Spleen (tissue), 11 donors: ENCODE measurements at regions not wholly inside any gene's neighbourhood (a gene's known extent, or its start where the extent isn't known, plus 50 kb on each side); places are given as distances from the start of the nearest gene placed in this dataset.

Experiments used
- DNase-seq: peaks from one replicate; pipeline ENCODE4 v3.0.0-alpha.2; 2020
- H3K27ac ChIP-seq, 8 donors: fragments of 200-600 bp; sonication (generic) in 7 of 8; 1 replicate in 4 of 8; 2 replicates in 4 of 8; pipeline versions ENCODE4 v1.5.0 to v1.8.0; 2016 to 2021; ENCODE audit warnings: inconsistent platforms in 4 of 8, mild to moderate bottlenecking in 4 of 8, moderate library complexity in 1 of 8
- H3K27me3 ChIP-seq, 7 donors: fragments of 200-600 bp; sonication (generic) in 6 of 7; replicated peaks in 1 of 7; 1 replicate in 4 of 7; 2 replicates in 3 of 7; pipeline versions ENCODE4 v1.5.0 to v1.8.0; 2016 to 2021; ENCODE audit warnings: inconsistent platforms in 3 of 7, mild to moderate bottlenecking in 1 of 7
- H3K36me3 ChIP-seq, 6 donors: fragments of 200-600 bp; sonication (generic) in 5 of 6; 1 replicate in 4 of 6; 2 replicates in 2 of 6; pipeline versions ENCODE4 v1.5.0 to v1.8.0; 2016 to 2021; ENCODE audit warnings: inconsistent platforms in 2 of 6
- H3K4me1 ChIP-seq, 6 donors: fragments of 200-600 bp; sonication (generic) in 5 of 6; 1 replicate in 3 of 6; 2 replicates in 3 of 6; pipeline versions ENCODE4 v1.5.0 to v1.8.0; 2016 to 2021; ENCODE audit warnings: inconsistent platforms in 3 of 6
- H3K4me3 ChIP-seq, 8 donors: fragments of 200-600 bp; sonication (generic) in 7 of 8; 1 replicate in 4 of 8; 2 replicates in 4 of 8; pipeline versions ENCODE4 v1.5.0 to v1.8.0; 2016 to 2021; ENCODE audit warnings: inconsistent platforms in 4 of 8, mild to moderate bottlenecking in 4 of 8, moderate library complexity in 2 of 8
- H3K9me3 ChIP-seq, 8 donors: fragments of 200-600 bp; sonication (generic) in 7 of 8; 1 replicate in 4 of 8; 2 replicates in 4 of 8; pipeline versions ENCODE4 v1.5.0 to v1.8.0; 2016 to 2021; ENCODE audit warnings: inconsistent platforms in 4 of 8
- POLR2A ChIP-seq, 3 donors: fragments of 450-650 bp; IDR thresholded peaks; one replicate each; pipeline ENCODE4 v1.5.1; 2017; ENCODE audit warnings: antibody characterized with exemption in 3 of 3, mild to moderate bottlenecking in 1 of 3
- POLR2AphosphoS5 ChIP-seq, 3 donors: sonication (generic); formaldehyde crosslinking; IDR thresholded peaks; one replicate each; pipeline ENCODE4 v1.5.1; 2017; ENCODE audit warnings: antibody characterized with exemption in 3 of 3
- WGBS, 5 donors: extraction: QIAGEN DNeasy Blood & Tissue Kit in 3 of 5; methylation state at CpG; one replicate each; pipeline versions ENCODE4 v1.1.5 to v1.1.7; 2013 to 2018; 5-methylcytosine and 5-hydroxymethylcytosine counted together
- intact Hi-C: fragments of 100-400 bp; cut with DNase I; formaldehyde crosslinking; loops from one replicate; pipeline ENCODE4 v1.15.0; 2023; ENCODE audit warnings: low total_unique reads
- TF ChIP-seq, protein P1 (sequence below), 11 experiments: fragments of 200-600 bp in 7 of 11; fragments of 450-650 bp in 4 of 11; sonication (generic) in 4 of 11; IDR thresholded peaks in 8 of 11; conservative IDR thresholded peaks in 3 of 11; 1 replicate in 7 of 11; 2 replicates in 4 of 11; pipeline versions ENCODE4 v1.4.0 to v1.8.0; 2016 to 2021; ENCODE audit warnings: antibody characterized with exemption in 11 of 11, inconsistent platforms in 4 of 11, mild to moderate bottlenecking in 1 of 11
- donor health status: healthy with polysubstance abuse.
- donor health status: DM: no; HTN: no; CAD: no; lungs with moderate emphysema.
- donor health status: DM: no; HTN: no; CAD: no.
- donor health status: Bipolar disorder and iron deficiency.
- donor health status: healthy.
- donor health status: DM: no; HTN: no; CAD: no.
- donor health status: DM: yes; HTN: yes; CAD: no.

DNA sequence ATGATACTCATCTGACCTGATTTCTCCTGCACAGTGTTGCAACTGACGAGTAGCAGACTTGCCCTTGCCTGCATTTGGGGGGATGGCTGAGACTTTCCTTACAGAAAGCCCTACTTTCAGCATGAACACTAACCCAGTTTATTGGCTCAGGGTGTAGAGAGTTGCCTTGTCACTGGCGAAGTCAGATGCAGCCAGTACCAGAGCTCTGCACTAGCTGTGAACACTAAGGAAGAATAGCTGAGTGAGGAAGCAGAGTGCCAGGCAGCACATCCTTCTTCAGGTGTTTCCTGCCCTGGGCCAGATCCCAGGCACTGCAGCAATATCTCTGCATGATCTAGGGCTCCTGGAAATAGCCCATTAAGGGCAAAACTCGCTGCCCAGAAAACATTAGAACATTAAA is 154.0 kb upstream of the SYNPR start:
- H3K4me1 ChIP-seq = no peaks in the 10 kb centered on the region
- no peaks in the 10 kb centered on the region for H3K36me3 ChIP-seq
- TF ChIP-seq, protein P1, sequence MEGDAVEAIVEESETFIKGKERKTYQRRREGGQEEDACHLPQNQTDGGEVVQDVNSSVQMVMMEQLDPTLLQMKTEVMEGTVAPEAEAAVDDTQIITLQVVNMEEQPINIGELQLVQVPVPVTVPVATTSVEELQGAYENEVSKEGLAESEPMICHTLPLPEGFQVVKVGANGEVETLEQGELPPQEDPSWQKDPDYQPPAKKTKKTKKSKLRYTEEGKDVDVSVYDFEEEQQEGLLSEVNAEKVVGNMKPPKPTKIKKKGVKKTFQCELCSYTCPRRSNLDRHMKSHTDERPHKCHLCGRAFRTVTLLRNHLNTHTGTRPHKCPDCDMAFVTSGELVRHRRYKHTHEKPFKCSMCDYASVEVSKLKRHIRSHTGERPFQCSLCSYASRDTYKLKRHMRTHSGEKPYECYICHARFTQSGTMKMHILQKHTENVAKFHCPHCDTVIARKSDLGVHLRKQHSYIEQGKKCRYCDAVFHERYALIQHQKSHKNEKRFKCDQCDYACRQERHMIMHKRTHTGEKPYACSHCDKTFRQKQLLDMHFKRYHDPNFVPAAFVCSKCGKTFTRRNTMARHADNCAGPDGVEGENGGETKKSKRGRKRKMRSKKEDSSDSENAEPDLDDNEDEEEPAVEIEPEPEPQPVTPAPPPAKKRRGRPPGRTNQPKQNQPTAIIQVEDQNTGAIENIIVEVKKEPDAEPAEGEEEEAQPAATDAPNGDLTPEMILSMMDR (IDR thresholded peaks at IDR 0.05 in 8 of 11, conservative IDR thresholded peaks at IDR 0.05 in 3 of 11) = no peak
- TF ChIP-seq POLR2AphosphoS5 (IDR thresholded peaks at IDR 0.05) (no peak), POLR2A (IDR thresholded peaks at IDR 0.05) (no peak)
- DNase-seq = no peak
- H3K27ac ChIP-seq = no peak overlapping the region
- no peaks in the 10 kb centered on the region for H3K27me3 ChIP-seq
- no peak overlapping the region for H3K4me3 ChIP-seq
- no peaks in the 10 kb centered on the region for H3K9me3 ChIP-seq
- 43 to 55% (median 43%) methylated on average over 3 of the region's 3 CpGs for WGBS, 5 donors
- intact Hi-C loops = no loop called here

DNA sequence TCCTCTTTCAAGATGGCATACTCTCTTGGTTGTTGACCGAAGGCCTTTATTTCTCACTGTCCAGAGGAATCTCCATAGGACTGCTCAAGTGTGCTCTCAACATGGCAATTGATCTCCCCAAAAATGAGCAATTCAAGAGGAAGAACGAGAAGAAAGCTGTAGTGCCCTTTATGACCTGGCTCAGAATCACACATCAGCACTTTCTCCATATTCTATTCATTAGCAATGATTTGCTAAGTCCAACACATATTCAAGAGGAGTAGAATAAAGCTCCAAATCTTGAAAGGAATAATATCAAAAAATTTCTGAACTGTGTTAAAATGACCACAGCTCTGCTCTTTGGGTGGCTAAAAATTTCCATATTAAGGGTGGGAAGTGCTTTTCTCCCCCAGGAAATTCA is 151.6 kb upstream of the SYNPR start:
- no peak for DNase-seq
- TF ChIP-seq POLR2AphosphoS5 (IDR thresholded peaks at IDR 0.05) = no peak
- no peak for TF ChIP-seq POLR2A (IDR thresholded peaks at IDR 0.05)
- TF ChIP-seq, protein P1 (IDR thresholded peaks at IDR 0.05 in 8 of 11, conservative IDR thresholded peaks at IDR 0.05 in 3 of 11) = no peak
- no peaks in the 10 kb centered on the region for H3K27me3 ChIP-seq
- intact Hi-C loops = no loop called here
- 61 to 79% (median 72%) methylated on average over 2 of the region's 2 CpGs for WGBS, 5 donors
- no peaks in the 10 kb centered on the region for H3K9me3 ChIP-seq
- H3K27ac ChIP-seq = no peak overlapping the region
- H3K36me3 ChIP-seq = no peaks in the 10 kb centered on the region
- no peaks in the 10 kb centered on the region for H3K4me1 ChIP-seq
- no peak overlapping the region for H3K4me3 ChIP-seq

DNA sequence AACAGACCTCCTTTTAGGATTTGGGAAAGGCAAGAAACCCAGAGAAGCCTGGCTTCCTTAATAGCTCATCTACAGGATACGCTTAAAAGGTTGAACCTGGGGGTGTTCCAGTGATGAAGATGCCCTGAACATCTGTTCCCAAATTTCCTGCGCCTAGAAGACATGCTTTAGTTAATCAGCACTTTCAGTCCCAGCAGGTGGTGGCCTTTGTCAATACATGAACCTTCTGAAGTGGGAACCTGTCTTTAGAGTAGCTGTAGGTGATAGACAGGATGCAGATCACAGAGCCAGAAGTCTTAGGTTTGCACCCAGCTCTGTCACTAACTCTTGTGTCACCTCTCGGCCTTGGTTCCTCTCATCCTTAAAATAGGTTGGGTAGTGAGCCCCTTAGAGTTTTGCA is 149.7 kb upstream of the SYNPR start:
- no peaks in the 10 kb centered on the region for H3K9me3 ChIP-seq
- no peak overlapping the region for H3K4me3 ChIP-seq
- TF ChIP-seq POLR2AphosphoS5 (IDR thresholded peaks at IDR 0.05) = no peak
- TF ChIP-seq POLR2A (IDR thresholded peaks at IDR 0.05) = no peak
- TF ChIP-seq, protein P1 (IDR thresholded peaks at IDR 0.05 in 8 of 11, conservative IDR thresholded peaks at IDR 0.05 in 3 of 11) = no peak
- 72 to 82% (median 75%) methylated on average over 3 of the region's 3 CpGs for WGBS, 5 donors
- no peaks in the 10 kb centered on the region for H3K4me1 ChIP-seq
- no peaks in the 10 kb centered on the region for H3K27me3 ChIP-seq
- H3K27ac ChIP-seq = no peak overlapping the region
- intact Hi-C loops = no loop called here
- DNase-seq = no peak
- no peaks in the 10 kb centered on the region for H3K36me3 ChIP-seq

DNA sequence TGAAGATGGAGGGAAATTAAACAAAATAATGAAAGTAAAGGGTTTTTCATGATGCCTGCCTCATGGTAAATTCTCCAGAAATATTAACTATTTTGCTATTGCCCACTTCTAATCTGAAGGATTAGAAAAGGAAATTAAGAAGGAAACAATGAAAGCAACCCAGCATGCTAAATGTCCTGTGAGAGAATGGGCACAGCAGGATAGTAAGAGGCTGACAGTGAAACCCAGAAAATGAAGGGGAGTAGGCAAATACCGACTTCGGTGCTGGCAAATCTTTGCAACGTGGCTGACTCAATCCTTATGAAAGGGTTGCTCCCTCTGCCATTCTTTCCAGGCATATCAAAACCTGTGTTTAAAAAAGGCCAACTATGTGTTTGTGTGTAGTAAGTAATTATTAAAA is 147.5 kb upstream of the SYNPR start:
- no peak for DNase-seq
- intact Hi-C loops = no loop called here
- no peaks in the 10 kb centered on the region for H3K9me3 ChIP-seq
- H3K27me3 ChIP-seq = no peaks in the 10 kb centered on the region
- H3K36me3 ChIP-seq = no peaks in the 10 kb centered on the region
- 37 to 54% (median 41%) methylated on average over 3 of the region's 3 CpGs for WGBS, 5 donors
- H3K27ac ChIP-seq = no peak overlapping the region
- no peak for TF ChIP-seq POLR2AphosphoS5 (IDR thresholded peaks at IDR 0.05)
- no peak overlapping the region for H3K4me3 ChIP-seq
- no peaks in the 10 kb centered on the region for H3K4me1 ChIP-seq
